ENCODE measurements at regions not wholly inside any gene's neighbourhood (a gene's known extent, or its start where the extent isn't known, plus 50 kb on each side); places are given as distances from the start of the nearest gene placed in this dataset.

DNA sequence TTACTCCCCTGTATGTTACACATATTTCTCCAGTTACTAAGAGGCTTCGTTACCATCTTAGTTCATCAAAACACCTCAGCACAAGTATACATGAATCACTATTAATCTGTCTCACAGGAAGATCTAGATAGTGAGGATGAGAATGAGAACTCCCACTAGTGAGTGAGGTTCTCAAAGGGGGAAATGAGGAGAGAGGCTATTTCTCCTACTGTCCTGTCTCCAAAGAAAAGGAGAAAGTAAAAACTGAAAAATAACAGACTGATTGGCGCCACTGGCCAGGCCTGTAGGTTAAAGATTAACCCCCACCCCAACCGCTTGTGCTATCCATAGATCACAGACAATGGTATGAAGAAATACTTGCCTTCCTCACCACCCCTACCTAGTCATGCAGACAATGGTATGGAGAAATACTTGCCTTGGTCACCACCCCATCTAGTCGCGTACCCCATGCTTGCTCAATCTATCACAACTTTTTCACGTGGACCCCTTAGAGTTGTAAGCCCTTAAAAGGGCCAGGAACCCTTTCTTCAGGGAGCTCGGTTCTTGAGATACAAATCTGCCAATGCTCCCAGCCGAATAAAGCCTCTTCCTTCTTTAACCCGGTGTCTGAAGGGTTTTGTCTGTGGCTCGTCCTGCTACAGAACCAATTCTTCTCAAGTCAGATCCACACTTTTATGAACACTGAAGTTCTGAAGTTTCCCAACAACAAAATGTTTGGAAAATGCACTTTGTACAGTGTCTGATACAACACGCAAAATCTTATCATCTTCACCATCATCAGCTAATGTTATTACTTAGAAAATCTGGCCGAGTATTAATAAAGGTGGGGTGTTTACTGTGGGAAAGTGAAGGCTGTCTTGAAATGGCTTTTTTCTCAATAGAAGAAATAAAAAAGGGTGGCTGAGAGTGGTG, 598.1 kb downstream of the UQCRFS1 start:
- TF ChIP-seq CTCF (conservative IDR thresholded peaks at IDR 0.05; ENCODE audit: low read length) (no peak), EZH2phosphoT487 (IDR thresholded peaks at IDR 0.05; ENCODE audit: borderline replicate concordance) (no peak)

All from Loucy (cell line).